ENCODE measurements at regions not wholly inside any gene's neighbourhood (a gene's known extent, or its start where the extent isn't known, plus 50 kb on each side); places are given as distances from the start of the nearest gene placed in this dataset.

- H3K27me3 ChIP-seq (ENCODE audit: insufficient read depth, low read length): no peaks in the 10 kb centered on the region
- no peak overlapping the region for H3K4me3 ChIP-seq (ENCODE audit: low read depth, low read length, poor library complexity, severe bottlenecking)
- TF ChIP-seq CTCF (IDR thresholded peaks at IDR 0.05; ENCODE audit: low read length) (no peak), EZH2 (IDR thresholded peaks at IDR 0.05; ENCODE audit: borderline replicate concordance, low read length) (no peak)
- H3K36me3 ChIP-seq (ENCODE audit: insufficient read depth, low read length): no peaks in the 10 kb centered on the region
- H3K79me2 ChIP-seq (ENCODE audit: insufficient read depth, low read length): no peaks in the 10 kb centered on the region
- H3K9ac ChIP-seq (ENCODE audit: low read length): no peak overlapping the region
- H2AFZ ChIP-seq (ENCODE audit: low read length): no peak overlapping the region
- no peaks in the 10 kb centered on the region for H3K9me3 ChIP-seq (ENCODE audit: low read length)
- H3K27ac ChIP-seq (ENCODE audit: low read depth, low read length, poor library complexity, severe bottlenecking): no peak overlapping the region
- H4K20me1 ChIP-seq (ENCODE audit: insufficient read depth, low read length): no peaks in the 10 kb centered on the region
- no peaks in the 10 kb centered on the region for H3F3A ChIP-seq (ENCODE audit: insufficient read depth, low read length)
- no peaks in the 10 kb centered on the region for H3K9me2 ChIP-seq (ENCODE audit: low read depth, low read length)
- no peak overlapping the region for H3K4me2 ChIP-seq (ENCODE audit: low read length)
- no peaks in the 10 kb centered on the region for H3K4me1 ChIP-seq (ENCODE audit: insufficient read depth, low read length, severe bottlenecking)
Observed at GRCh38 chr7:97270280-97270679, 152.8 kb downstream of the SDHAF3 start.

- Histone ChIP-seq H3K4me3 (ENCODE audit: low read depth, low read length, poor library complexity, severe bottlenecking) (no peak overlapping the region), H4K20me1 (ENCODE audit: insufficient read depth, low read length) (no peaks in the 10 kb centered on the region), H3K9me3 (ENCODE audit: low read length) (no peaks in the 10 kb centered on the region), H3K27ac (ENCODE audit: low read depth, low read length, poor library complexity, severe bottlenecking) (no peak overlapping the region), H2AFZ (ENCODE audit: low read length) (no peak overlapping the region), H3K79me2 (ENCODE audit: insufficient read depth, low read length) (no peaks in the 10 kb centered on the region), H3K27me3 (ENCODE audit: insufficient read depth, low read length) (no peaks in the 10 kb centered on the region), H3K9me2 (ENCODE audit: low read depth, low read length) (no peaks in the 10 kb centered on the region), H3K4me1 (ENCODE audit: insufficient read depth, low read length, severe bottlenecking) (no peaks in the 10 kb centered on the region), H3F3A (ENCODE audit: insufficient read depth, low read length) (no peaks in the 10 kb centered on the region), H3K4me2 (ENCODE audit: low read length) (no peak overlapping the region), H3K9ac (ENCODE audit: low read length) (no peak overlapping the region), H3K36me3 (ENCODE audit: insufficient read depth, low read length) (no peaks in the 10 kb centered on the region)
- TF ChIP-seq EZH2 (IDR thresholded peaks at IDR 0.05; ENCODE audit: borderline replicate concordance, low read length): no peak
- TF ChIP-seq CTCF (IDR thresholded peaks at IDR 0.05; ENCODE audit: low read length): no peak
Observed at GRCh38 chr7:97271619-97272018, 154.1 kb downstream of the SDHAF3 start.

- Histone ChIP-seq H3K9me2 (ENCODE audit: low read depth, low read length) (no peaks in the 10 kb centered on the region), H3K27ac (ENCODE audit: low read depth, low read length, poor library complexity, severe bottlenecking) (no peak overlapping the region), H3K79me2 (ENCODE audit: insufficient read depth, low read length) (no peaks in the 10 kb centered on the region), H3K9ac (ENCODE audit: low read length) (no peak overlapping the region), H3F3A (ENCODE audit: insufficient read depth, low read length) (no peaks in the 10 kb centered on the region), H3K4me3 (ENCODE audit: low read depth, low read length, poor library complexity, severe bottlenecking) (no peak overlapping the region), H4K20me1 (ENCODE audit: insufficient read depth, low read length) (no peaks in the 10 kb centered on the region), H3K4me2 (ENCODE audit: low read length) (no peak overlapping the region), H3K9me3 (ENCODE audit: low read length) (no peaks in the 10 kb centered on the region), H2AFZ (ENCODE audit: low read length) (no peak overlapping the region), H3K4me1 (ENCODE audit: insufficient read depth, low read length, severe bottlenecking) (no peaks in the 10 kb centered on the region), H3K36me3 (ENCODE audit: insufficient read depth, low read length) (no peaks in the 10 kb centered on the region), H3K27me3 (ENCODE audit: insufficient read depth, low read length) (no peaks in the 10 kb centered on the region)
- TF ChIP-seq CTCF (IDR thresholded peaks at IDR 0.05; ENCODE audit: low read length) (no peak), EZH2 (IDR thresholded peaks at IDR 0.05; ENCODE audit: borderline replicate concordance, low read length) (no peak)
Observed at GRCh38 chr7:97272237-97272975, 154.9 kb downstream of the SDHAF3 start.

Data from OCI-LY1 (cell line).